ENCODE measurements at regions not wholly inside any gene's neighbourhood (a gene's known extent, or its start where the extent isn't known, plus 50 kb on each side); places are given as distances from the start of the nearest gene placed in this dataset.

DNA sequence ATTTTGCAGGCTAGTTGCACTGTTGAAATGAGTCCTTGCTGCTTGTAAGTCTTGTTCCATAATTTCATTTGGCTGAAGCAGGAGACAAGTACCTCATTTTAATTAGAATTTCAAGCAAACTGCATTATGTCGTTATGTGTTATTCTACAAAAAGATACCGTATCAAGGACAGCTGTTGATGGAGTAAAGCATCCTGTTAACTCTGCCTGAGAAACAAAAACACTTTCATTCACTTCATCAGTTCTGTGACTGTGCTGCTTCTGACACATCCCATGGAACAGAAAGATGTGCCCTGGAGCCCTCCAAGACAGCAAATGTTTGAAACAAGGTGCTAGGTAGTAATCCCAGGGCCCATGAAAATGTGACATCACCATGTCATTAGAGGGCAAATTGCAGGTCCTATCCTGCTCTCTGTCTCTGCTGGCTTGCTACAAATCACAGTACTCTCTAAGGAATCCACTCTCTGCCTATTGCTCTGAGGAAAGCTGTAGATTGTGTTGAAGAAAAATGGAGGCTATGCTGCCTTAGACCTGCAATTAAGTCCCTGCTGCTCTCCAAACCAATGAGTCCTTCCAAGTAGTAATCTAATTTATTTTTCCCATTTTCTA is 209.7 kb upstream of the PARD3B start:
- Mint-ChIP-seq H3K36me3 (no peaks in the 10 kb centered on the region), H3K9me3 (no peaks in the 10 kb centered on the region), H3K27me3 (peaks cover 48 to 56% of the 10 kb centered on the region in 2 donors), H3K4me1 (no peaks in the 10 kb centered on the region), H3K27ac (no peak overlapping the region), H3K4me3 (no peak overlapping the region)
- H3K27me3 ChIP-seq (replicated peaks in 1 of 2; ENCODE audit: control insufficient read depth in 2 of 2, extremely low read depth in 1 of 2, insufficient read depth in 2 of 2, low read length in 1 of 2), result no peaks in the 10 kb centered on the region
- H3K36me3 ChIP-seq (ENCODE audit: control insufficient read depth in 2 of 2, extremely low read depth in 1 of 2, insufficient read depth in 1 of 2, low read length in 1 of 2), result no peaks in the 10 kb centered on the region
- H3K9me3 ChIP-seq, result no peaks in the 10 kb centered on the region
- ChIA-PET CTCF (no interaction called here), POLR2A (no interaction called here)
- no peaks in the 10 kb centered on the region for H3K4me1 ChIP-seq (ENCODE audit: control insufficient read depth in 1 of 2, extremely low read depth in 1 of 2, insufficient read depth in 2 of 2, low read length in 2 of 2)
- no peak overlapping the region for H3K27ac ChIP-seq (ENCODE audit: low read length)
- WGBS (ENCODE audit: insufficient coverage), result no CpG with 5 or more reads among the region's 2 CpGs
- ATAC-seq (replicated peaks in 1 of 4) (no peak), DNase-seq (no peak)
- H3K4me3 ChIP-seq (ENCODE audit: control insufficient read depth in 1 of 2, extremely low read depth in 1 of 2, low read length in 1 of 2), result no peak overlapping the region

DNA sequence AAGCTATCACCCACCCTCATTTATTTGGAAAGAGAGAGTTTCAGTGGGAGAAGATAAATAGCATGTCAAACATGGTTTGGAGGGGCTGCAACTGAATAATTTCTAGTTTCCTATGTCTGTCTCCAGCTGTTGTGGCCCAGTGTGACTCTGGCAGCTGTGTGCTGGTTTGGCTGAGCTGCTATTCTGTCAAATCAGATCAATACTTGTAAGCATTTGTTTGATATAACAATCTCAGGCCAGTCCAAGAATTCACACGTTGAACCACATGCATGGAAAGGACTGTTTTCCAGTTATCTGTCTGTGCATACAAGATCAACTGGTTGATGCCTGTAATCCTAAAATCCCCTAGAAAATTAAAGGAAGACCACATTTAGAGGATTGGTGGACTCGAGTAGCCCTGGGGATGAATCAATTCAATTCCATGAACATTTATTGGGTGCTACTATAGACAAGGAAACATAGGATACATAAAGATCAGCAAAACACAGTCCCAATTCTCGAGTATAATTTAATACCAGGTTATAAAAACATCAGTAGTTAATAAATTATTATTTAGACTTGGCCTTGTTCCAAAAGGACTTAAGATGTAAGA is 209.0 kb upstream of the PARD3B start:
- ChIA-PET POLR2A (no interaction called here), CTCF (no interaction called here)
- no peak overlapping the region for H3K27ac Mint-ChIP-seq
- Histone ChIP-seq H3K4me3 (ENCODE audit: control insufficient read depth in 1 of 2, extremely low read depth in 1 of 2, low read length in 1 of 2) (no peak overlapping the region), H3K4me1 (ENCODE audit: control insufficient read depth in 1 of 2, extremely low read depth in 1 of 2, insufficient read depth in 2 of 2, low read length in 2 of 2) (no peaks in the 10 kb centered on the region), H3K27ac (ENCODE audit: low read length) (no peak overlapping the region), H3K9me3 (no peaks in the 10 kb centered on the region), H3K36me3 (ENCODE audit: control insufficient read depth in 2 of 2, extremely low read depth in 1 of 2, insufficient read depth in 1 of 2, low read length in 1 of 2) (no peaks in the 10 kb centered on the region), H3K27me3 (replicated peaks in 1 of 2; ENCODE audit: control insufficient read depth in 2 of 2, extremely low read depth in 1 of 2, insufficient read depth in 2 of 2, low read length in 1 of 2) (no peaks in the 10 kb centered on the region)
- ATAC-seq (replicated peaks in 1 of 4), result no peak
- no peaks in the 10 kb centered on the region for H3K36me3 Mint-ChIP-seq
- H3K4me3 Mint-ChIP-seq, result no peak overlapping the region
- no peak for DNase-seq
- peaks cover 49 to 60% of the 10 kb centered on the region in 2 donors for H3K27me3 Mint-ChIP-seq
- WGBS (ENCODE audit: insufficient coverage), result no CpG with 5 or more reads among the region's 3 CpGs
- H3K4me1 Mint-ChIP-seq, result no peaks in the 10 kb centered on the region
- no peaks in the 10 kb centered on the region for H3K9me3 Mint-ChIP-seq

GRCh38 chr2:204337638-204338037 is 207.6 kb upstream of the PARD3B start:
- Mint-ChIP-seq H3K36me3 (no peaks in the 10 kb centered on the region), H3K4me3 (no peak overlapping the region), H3K9me3 (no peaks in the 10 kb centered on the region), H3K27me3 (peaks cover 46 to 56% of the 10 kb centered on the region in 2 donors), H3K4me1 (no peaks in the 10 kb centered on the region), H3K27ac (no peak overlapping the region)
- ChIA-PET POLR2A (no interaction called here), CTCF (no interaction called here)
- Histone ChIP-seq H3K4me3 (ENCODE audit: control insufficient read depth in 1 of 2, extremely low read depth in 1 of 2, low read length in 1 of 2) (no peak overlapping the region), H3K9me3 (no peaks in the 10 kb centered on the region), H3K27ac (ENCODE audit: low read length) (no peak overlapping the region), H3K4me1 (ENCODE audit: control insufficient read depth in 1 of 2, extremely low read depth in 1 of 2, insufficient read depth in 2 of 2, low read length in 2 of 2) (no peaks in the 10 kb centered on the region), H3K27me3 (replicated peaks in 1 of 2; ENCODE audit: control insufficient read depth in 2 of 2, extremely low read depth in 1 of 2, insufficient read depth in 2 of 2, low read length in 1 of 2) (no peaks in the 10 kb centered on the region), H3K36me3 (ENCODE audit: control insufficient read depth in 2 of 2, extremely low read depth in 1 of 2, insufficient read depth in 1 of 2, low read length in 1 of 2) (no peaks in the 10 kb centered on the region)
- ATAC-seq (replicated peaks in 1 of 4) (no peak), DNase-seq (no peak)
- WGBS (ENCODE audit: insufficient coverage), result no CpG with 5 or more reads among the region's 1 CpG

GRCh38 chr2:204339212-204339715 is 206.0 kb upstream of the PARD3B start:
- no CpG with 5 or more reads among the region's 3 CpGs for WGBS (ENCODE audit: insufficient coverage)
- peaks cover 0 to 2% of the 10 kb centered on the region in 2 experiments for H3K27me3 ChIP-seq (replicated peaks in 1 of 2; ENCODE audit: control insufficient read depth in 2 of 2, extremely low read depth in 1 of 2, insufficient read depth in 2 of 2, low read length in 1 of 2)
- H3K27ac ChIP-seq (ENCODE audit: low read length), result no peak overlapping the region
- no peaks in the 10 kb centered on the region for H3K4me1 Mint-ChIP-seq
- peaks cover 41 to 48% of the 10 kb centered on the region in 2 donors for H3K27me3 Mint-ChIP-seq
- H3K9me3 Mint-ChIP-seq, result no peaks in the 10 kb centered on the region
- no peak for DNase-seq
- H3K36me3 Mint-ChIP-seq, result no peaks in the 10 kb centered on the region
- ATAC-seq (replicated peaks in 1 of 4), result no peak
- H3K27ac Mint-ChIP-seq, result no peak overlapping the region
- ChIA-PET CTCF (interaction anchor here in 1 of 2 donors (0.5 kb wide), 1 partner anchor 12 kb away, joined by 4 read pairs; no protein-coding TSS in a partner anchor), POLR2A (no interaction called here)
- no peak overlapping the region for H3K4me3 Mint-ChIP-seq
- no peaks in the 10 kb centered on the region for H3K4me1 ChIP-seq (ENCODE audit: control insufficient read depth in 1 of 2, extremely low read depth in 1 of 2, insufficient read depth in 2 of 2, low read length in 2 of 2)
- no peak overlapping the region for H3K4me3 ChIP-seq (ENCODE audit: control insufficient read depth in 1 of 2, extremely low read depth in 1 of 2, low read length in 1 of 2)
- no peaks in the 10 kb centered on the region for H3K36me3 ChIP-seq (ENCODE audit: control insufficient read depth in 2 of 2, extremely low read depth in 1 of 2, insufficient read depth in 1 of 2, low read length in 1 of 2)
- no peaks in the 10 kb centered on the region for H3K9me3 ChIP-seq

GRCh38 chr2:204340511-204340910 is 204.8 kb upstream of the PARD3B start:
- Mint-ChIP-seq H3K4me1 (no peaks in the 10 kb centered on the region), H3K4me3 (no peak overlapping the region), H3K27me3 (peaks cover 38 to 48% of the 10 kb centered on the region in 2 donors), H3K9me3 (no peaks in the 10 kb centered on the region), H3K36me3 (no peaks in the 10 kb centered on the region), H3K27ac (no peak overlapping the region)
- Histone ChIP-seq H3K9me3 (no peaks in the 10 kb centered on the region), H3K36me3 (ENCODE audit: control insufficient read depth in 2 of 2, extremely low read depth in 1 of 2, insufficient read depth in 1 of 2, low read length in 1 of 2) (no peaks in the 10 kb centered on the region), H3K27ac (ENCODE audit: low read length) (no peak overlapping the region), H3K4me1 (ENCODE audit: control insufficient read depth in 1 of 2, extremely low read depth in 1 of 2, insufficient read depth in 2 of 2, low read length in 2 of 2) (no peaks in the 10 kb centered on the region), H3K27me3 (replicated peaks in 1 of 2; ENCODE audit: control insufficient read depth in 2 of 2, extremely low read depth in 1 of 2, insufficient read depth in 2 of 2, low read length in 1 of 2) (peaks cover 0 to 2% of the 10 kb centered on the region in 2 experiments), H3K4me3 (ENCODE audit: control insufficient read depth in 1 of 2, extremely low read depth in 1 of 2, low read length in 1 of 2) (no peak overlapping the region)
- POLR2A ChIA-PET, result interaction anchor here in 1 of 2 donors (0.6 to 0.7 kb wide), 2 partner anchors 181 to 1065 kb away, joined by 4 to 13 read pairs; no protein-coding TSS in a partner anchor
- CTCF ChIA-PET, result interaction anchor here in 1 of 2 donors (0.6 kb wide), 2 partner anchors 112 to 790 kb away, joined by 4 read pairs; no protein-coding TSS in a partner anchor
- no peak for ATAC-seq (replicated peaks in 1 of 4)
- DNase-seq, result no peak
- WGBS (ENCODE audit: insufficient coverage), result no CpG with 5 or more reads among the region's 6 CpGs

DNA sequence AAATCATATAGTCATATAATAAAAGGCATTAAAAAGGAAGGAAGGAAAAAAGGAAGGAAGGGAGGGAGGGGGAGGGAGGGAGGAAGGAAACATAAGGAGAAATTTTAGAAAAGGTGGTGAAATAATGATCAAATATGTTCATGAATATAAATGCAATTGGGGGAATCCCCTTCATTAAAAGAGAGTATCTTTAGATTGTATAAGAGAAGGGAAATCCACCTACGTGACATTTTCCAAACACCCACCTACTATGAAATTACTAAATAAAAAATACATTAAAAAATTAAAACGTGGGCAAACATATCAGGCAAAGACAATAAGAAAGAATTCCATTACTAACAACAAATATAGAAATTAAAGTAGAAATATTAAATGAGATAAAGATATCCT is 203.4 kb upstream of the PARD3B start:
- Histone ChIP-seq H3K4me3 (ENCODE audit: control insufficient read depth in 1 of 2, extremely low read depth in 1 of 2, low read length in 1 of 2) (no peak overlapping the region), H3K36me3 (ENCODE audit: control insufficient read depth in 2 of 2, extremely low read depth in 1 of 2, insufficient read depth in 1 of 2, low read length in 1 of 2) (no peaks in the 10 kb centered on the region), H3K27ac (ENCODE audit: low read length) (no peak overlapping the region), H3K9me3 (no peaks in the 10 kb centered on the region), H3K4me1 (ENCODE audit: control insufficient read depth in 1 of 2, extremely low read depth in 1 of 2, insufficient read depth in 2 of 2, low read length in 2 of 2) (no peaks in the 10 kb centered on the region), H3K27me3 (replicated peaks in 1 of 2; ENCODE audit: control insufficient read depth in 2 of 2, extremely low read depth in 1 of 2, insufficient read depth in 2 of 2, low read length in 1 of 2) (peaks cover 0 to 2% of the 10 kb centered on the region in 2 experiments)
- DNase-seq (no peak), ATAC-seq (replicated peaks in 1 of 4) (no peak)
- H3K9me3 Mint-ChIP-seq, result no peaks in the 10 kb centered on the region
- H3K4me1 Mint-ChIP-seq, result no peaks in the 10 kb centered on the region
- ChIA-PET POLR2A (no interaction called here), CTCF (no interaction called here)
- H3K27me3 Mint-ChIP-seq, result peaks cover 26 to 41% of the 10 kb centered on the region in 2 donors
- H3K27ac Mint-ChIP-seq, result no peak overlapping the region
- no peaks in the 10 kb centered on the region for H3K36me3 Mint-ChIP-seq
- WGBS (ENCODE audit: insufficient coverage), result no CpG with 5 or more reads among the region's 2 CpGs
- no peak overlapping the region for H3K4me3 Mint-ChIP-seq

Measured in T-cell (primary cell).